ENCODE measurements at regions not wholly inside any gene's neighbourhood (a gene's known extent, or its start where the extent isn't known, plus 50 kb on each side); places are given as distances from the start of the nearest gene placed in this dataset.

- no peak for DNase-seq
These were observed 1032.1 kb downstream of the NTRK3 start for GRCh38 chr15:87224404-87224803.

- no peak for DNase-seq
These were observed 1036.6 kb downstream of the NTRK3 start for GRCh38 chr15:87219650-87220615.

- no peak for DNase-seq
These were observed 1041.4 kb downstream of the NTRK3 start for GRCh38 chr15:87215100-87215499.

- no peak for DNase-seq
These were observed 1042.9 kb downstream of the NTRK3 start for GRCh38 chr15:87213626-87214025.

- DNase-seq = no peak
These were observed 1044.5 kb downstream of the NTRK3 start for GRCh38 chr15:87212041-87212440.

GRCh38 chr15:87211547-87211946, 1045.0 kb downstream of the NTRK3 start:
- no peak for DNase-seq

- no peak for DNase-seq
These were observed 1046.4 kb downstream of the NTRK3 start for GRCh38 chr15:87209891-87210689.

GRCh38 chr15:87207990-87208580, 1048.5 kb downstream of the NTRK3 start:
- DNase-seq = no peak

GRCh38 chr15:87207251-87207650, 1049.3 kb downstream of the NTRK3 start:
- DNase-seq = no peak

- no peak for DNase-seq
These were observed 1054.6 kb downstream of the NTRK3 start for GRCh38 chr15:87201986-87202385.

- DNase-seq = no peak
These were observed 1056.4 kb downstream of the NTRK3 start for GRCh38 chr15:87200149-87200548.

- no peak for DNase-seq
These were observed 1058.6 kb downstream of the NTRK3 start for GRCh38 chr15:87197981-87198380.

- no peak for DNase-seq
These were observed 1060.0 kb downstream of the NTRK3 start for GRCh38 chr15:87196498-87196897.

- DNase-seq = no peak
These were observed 1063.1 kb downstream of the NTRK3 start for GRCh38 chr15:87193481-87193880.

- no peak for DNase-seq
These were observed 1088.0 kb downstream of the AGBL1 start for GRCh38 chr15:87167706-87168105.

- DNase-seq = no peak
These were observed 1087.4 kb downstream of the AGBL1 start for GRCh38 chr15:87167055-87167454.

- DNase-seq = no peak
These were observed 1076.1 kb downstream of the AGBL1 start for GRCh38 chr15:87155771-87156170.

GRCh38 chr15:87154761-87155160, 1075.1 kb downstream of the AGBL1 start:
- DNase-seq = no peak

GRCh38 chr15:87151202-87151748, 1071.6 kb downstream of the AGBL1 start:
- DNase-seq = no peak

GRCh38 chr15:87145696-87146095, 1066.0 kb downstream of the AGBL1 start:
- DNase-seq = no peak

- no peak for DNase-seq
These were observed 1065.1 kb downstream of the AGBL1 start for GRCh38 chr15:87144775-87145174.

- no peak for DNase-seq
These were observed 1062.4 kb downstream of the AGBL1 start for GRCh38 chr15:87142096-87142495.

GRCh38 chr15:87135109-87135508, 1055.4 kb downstream of the AGBL1 start:
- DNase-seq = no peak

All from activated CD4-positive, alpha-beta T cell treated with anti-CD3 and anti-CD28 coated beads for 48 hours (primary cell).